Inferior parietal cortex (tissue), 1 donor: ENCODE measurements at regions not wholly inside any gene's neighbourhood (a gene's known extent, or its start where the extent isn't known, plus 50 kb on each side); places are given as distances from the start of the nearest gene placed in this dataset.

ENCODE experiments used
- DNase-seq: peaks from one replicate; pipeline ENCODE4 v3.0.0-alpha.2; 2016; ENCODE audit errors: extremely low spot score

DNA sequence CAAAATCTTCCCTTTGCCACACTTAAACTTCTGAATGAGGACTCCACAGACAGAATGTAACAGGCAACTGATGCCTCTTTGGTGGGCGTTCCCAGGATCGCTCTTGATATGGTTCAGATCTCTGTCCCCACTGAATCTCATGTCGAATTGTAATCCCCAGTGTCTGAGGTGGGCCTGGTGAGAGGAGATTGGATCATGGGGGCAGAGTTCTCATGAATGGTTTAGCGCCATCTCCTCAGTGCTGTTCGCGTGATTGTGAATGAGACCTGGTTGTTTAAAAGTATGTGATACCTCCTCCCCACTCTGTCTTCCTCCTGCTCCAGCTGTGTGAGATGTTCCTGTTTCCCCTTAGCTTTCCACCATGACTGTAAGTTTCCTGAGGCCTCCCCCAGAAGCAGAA is 111.1 kb upstream of the SLC66A3 start:
- no peak for DNase-seq

DNA sequence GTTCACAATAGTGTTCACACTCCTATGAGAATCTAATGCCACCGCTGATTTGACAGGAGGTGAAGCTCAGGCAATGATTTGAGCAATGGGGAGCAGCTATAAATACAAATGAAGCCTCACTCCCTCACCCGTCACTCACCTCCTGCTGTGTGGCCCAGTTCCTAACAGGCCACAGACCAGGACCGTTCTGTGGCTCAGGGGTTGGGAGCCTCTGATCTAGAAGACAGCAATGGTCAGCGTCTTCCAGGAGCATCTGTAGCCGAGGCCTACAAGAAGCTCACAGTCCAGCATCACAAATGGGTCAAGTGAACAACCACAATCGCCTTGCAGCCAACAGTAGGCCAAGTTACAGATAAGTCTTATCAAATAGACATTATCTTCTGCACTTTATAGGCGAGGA is 110.0 kb upstream of the SLC66A3 start:
- DNase-seq: no peak

DNA sequence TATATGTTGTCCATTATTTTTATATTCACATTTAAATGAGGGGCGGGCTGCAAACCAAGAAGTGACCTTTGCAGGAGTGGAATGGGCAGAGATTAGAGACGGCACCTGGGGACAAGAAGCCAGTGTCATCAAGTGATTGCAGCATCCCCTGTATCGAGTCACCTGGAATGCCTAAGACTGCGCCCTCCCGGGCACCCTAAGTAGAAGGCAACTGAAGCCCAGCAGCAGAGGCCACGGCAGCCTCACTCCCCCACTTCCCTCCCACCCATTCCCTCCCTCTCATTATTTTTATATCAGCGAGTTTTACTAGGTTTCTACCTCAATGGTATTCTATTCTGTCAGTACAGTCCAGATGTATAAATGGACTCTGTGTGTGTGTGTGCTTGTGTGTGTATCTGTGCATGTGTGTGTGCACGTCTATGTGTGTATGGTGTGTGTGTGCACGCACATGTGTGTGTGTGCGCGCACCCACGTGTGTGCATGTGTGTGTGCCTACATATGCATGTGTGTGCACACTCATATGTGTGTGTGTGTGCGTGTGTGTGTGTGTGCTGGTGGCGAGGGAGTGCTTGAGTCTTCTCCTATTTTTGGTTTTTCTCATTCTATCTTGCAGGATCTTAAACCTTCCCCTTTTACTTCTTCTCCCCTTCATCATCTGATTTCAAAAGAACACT is 106.8 kb upstream of the SLC66A3 start:
- no peak for DNase-seq

DNA sequence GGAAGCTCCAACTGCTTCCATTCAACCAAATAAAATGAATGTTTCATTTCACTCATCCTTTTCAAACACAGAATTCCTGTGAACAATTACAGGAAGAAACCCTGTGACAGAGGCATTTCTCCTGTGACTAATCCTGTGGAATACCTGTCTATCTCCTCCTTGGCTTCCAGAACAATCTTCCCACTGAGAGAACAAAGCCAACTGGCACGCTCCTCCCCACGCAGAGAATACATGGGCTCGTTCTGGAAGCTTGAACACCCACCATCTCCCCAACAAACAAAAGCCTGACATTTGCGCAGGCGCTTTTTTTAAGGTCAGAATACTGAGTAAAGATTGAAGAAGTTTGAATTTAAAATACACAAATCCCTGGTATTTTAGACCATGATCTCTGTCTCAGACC is 104.7 kb upstream of the SLC66A3 start:
- no peak for DNase-seq

DNA sequence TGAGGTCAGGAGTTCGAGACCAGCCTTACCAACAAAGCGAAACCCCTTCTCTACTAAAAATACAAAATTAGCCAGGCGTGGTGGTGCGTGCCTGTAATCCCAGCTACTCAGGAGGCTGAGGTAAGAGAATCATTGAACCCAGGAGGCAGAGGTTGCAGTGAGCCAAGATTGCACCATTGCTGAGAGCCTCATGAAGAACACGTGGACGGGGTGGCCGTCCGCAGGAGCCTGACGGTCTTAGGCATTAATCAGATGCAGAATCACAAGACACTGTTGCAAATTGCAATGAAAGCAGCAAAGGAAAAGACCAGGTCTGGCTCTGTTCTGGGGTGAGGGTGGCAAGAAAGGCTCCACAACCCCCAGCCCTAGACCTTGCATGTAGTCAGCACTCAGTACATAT is 104.0 kb upstream of the SLC66A3 start:
- no peak for DNase-seq

DNA sequence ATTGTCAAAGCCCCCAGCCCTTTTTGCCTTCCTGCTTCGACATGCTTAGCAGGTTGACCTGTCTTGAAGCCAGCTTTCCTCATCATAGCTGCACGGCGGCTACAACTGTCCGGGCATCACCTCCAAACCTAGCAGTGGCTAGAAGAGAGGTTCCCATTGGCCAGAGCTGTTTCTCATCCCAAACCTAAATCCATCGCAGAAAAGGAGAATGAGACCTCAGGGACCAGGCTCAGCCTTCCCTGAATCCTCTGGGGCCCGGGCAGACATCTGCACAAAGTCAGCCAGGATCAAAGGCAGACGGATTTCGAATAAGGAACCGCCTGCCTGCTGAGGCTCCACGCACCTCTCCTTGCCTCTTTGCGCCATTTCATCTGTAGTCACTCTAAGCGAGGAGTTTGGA is 101.7 kb upstream of the SLC66A3 start:
- DNase-seq: no peak

DNA sequence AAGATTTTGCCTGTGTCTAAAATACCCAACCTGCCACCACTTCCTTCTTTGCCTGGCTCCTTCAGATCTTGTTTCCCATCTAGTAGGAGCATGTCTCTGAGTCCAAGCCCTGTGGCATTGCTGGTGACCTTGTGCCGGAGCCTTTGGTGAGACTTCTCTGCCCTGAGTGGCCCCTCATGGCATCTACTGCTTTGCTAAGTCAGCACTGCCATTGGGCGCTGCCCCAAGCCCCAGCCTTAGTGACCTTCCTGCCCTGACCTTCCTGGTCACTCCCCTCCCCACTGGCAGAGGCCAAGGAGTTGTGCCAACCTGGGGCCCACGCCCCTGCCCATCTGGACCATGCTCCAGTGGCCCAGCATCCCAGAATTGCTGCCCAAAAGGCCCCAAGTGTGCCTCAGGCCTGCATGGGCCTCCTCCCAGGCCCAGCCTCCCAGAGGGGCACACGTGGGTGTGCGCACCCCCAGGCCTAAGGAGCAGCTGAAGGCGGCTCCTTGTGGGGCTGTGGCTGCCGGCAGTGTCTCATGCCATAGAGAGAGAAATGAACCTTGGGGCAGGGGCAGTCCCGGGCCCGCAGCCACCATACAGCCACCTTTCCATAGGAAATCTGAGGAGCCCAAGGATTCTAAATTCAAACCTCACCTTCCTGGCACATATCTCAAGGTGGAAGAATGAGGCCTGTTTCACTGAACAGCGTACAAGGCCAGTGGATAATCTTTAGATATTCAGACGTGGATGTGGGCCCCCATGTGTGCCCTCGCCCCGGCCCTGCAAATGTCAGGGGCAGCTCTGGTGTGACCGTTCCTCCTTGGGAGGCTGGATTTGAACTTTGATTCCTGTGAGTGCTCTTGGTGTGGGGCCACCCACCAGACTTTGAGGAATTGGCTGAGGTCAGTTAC is 100.2 kb upstream of the SLC66A3 start:
- no peak for DNase-seq

DNA sequence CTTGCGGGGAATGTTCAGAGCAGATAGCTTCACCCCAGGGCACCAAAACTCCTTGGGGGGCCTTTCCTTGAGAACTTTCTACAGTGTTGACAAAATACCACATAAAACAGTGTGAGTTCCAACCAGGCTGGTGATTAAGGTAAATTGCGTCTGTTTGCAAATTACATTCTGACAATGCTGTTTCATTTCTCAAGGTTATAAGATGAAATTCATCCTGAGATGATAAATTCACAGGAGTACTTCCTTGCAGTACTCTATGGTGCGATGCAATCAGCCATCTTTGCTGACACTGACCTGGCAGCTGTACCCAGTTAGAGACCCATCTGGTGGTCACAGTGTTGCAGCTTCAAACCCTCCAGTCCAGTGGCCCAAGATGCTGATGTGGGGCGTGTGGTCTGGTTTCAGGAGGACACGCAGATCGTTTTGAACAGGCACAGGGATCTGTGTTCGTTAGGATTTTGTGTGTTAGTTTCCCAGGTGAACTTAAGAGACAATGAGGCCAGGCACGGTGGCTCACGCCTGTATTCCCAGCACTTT is 99.5 kb upstream of the SLC66A3 start:
- no peak for DNase-seq

DNA sequence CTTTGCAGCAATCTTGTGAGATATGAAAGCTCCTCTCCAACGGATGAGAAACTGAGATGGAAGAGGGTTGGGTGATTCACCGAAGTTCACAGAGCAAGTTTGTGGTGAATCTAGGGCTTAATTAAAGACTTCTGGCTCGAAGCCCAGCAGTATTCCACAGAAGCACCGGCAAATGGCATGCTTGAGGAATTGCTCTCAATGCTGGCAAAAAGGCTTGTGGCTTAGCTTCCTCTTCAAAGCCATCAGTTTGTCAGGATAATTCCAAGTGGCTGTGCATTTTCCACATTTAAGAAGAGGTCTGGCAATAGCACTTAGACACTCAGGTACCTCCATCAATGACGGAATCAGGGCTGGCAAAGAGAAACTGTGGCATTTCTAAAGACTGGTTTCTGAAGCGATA is 98.7 kb upstream of the SLC66A3 start:
- DNase-seq: no peak

DNA sequence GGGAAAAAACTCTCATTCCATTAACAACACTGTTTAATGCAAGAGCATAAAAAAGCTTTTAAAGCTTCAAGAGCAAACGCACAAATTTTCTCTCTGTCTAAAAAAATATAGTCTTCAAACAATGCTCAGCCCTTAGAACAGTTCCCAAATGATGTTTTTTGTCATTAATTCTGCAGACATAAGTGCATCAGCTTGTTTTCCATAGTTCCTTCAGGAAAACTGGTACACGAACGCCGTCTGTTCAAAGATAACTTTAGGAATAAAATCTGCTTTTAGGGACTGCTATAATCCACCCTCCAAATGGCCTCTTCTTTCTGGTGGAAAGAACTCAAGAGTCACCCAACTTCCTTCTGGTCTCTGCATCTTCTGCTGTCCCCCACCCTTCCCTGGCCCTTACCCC is 98.2 kb upstream of the SLC66A3 start:
- DNase-seq: no peak

DNA sequence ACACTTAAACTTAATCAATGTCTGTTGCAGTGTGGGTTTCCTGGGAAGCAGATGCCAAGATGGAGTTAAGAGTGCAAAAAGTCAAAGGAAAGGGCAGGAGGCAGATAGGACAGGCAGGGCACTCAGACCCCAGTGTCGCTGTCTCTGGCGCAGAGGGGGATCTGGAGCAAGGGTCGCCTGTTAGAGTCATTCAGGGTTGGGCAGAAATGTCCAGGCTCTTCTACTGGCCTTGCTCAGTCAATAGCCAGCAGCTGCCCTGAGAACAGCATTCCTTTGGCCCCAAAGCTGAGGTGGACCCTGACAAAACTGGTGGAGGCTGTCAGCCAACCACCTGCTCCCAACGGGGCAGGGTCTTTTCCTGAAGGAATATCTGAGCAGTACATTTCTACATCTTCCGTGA is 97.1 kb upstream of the SLC66A3 start:
- no peak for DNase-seq

DNA sequence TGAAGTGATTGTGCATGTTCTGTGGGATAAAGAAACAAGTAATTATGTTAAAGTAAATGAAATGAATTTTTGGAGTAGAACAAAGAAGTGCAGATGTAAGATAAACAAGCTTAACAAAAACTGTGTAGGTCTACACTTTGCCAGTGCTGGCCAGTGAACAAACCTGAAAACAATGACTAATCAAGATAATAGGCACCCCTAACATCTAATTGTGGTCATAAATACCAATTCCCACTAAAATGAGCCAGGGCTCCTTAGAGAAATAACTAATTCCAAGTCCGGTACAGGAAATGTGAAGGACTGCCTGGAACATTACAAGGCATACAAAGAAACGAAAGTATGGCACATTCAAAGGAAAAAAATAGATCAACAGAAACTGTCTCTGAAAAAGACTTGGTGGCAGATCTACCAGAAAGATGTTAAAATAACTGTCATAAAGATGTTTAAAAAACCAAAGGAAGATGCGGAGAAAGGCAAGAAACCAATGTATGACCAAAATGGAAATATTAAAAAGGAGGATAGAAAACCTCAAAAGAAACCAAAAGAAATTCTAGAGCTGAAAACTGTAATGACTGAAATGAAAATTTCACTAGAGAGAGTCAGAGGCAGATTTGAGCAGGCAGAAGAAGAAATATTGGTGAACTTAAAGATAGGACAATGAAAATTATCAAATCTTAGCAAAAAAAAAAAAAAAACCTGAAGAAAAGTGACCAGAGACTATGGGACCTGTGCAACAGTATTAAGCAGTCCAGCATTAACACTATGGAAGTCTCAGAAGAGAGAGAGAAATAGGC is 94.7 kb upstream of the SLC66A3 start:
- DNase-seq: no peak

DNA sequence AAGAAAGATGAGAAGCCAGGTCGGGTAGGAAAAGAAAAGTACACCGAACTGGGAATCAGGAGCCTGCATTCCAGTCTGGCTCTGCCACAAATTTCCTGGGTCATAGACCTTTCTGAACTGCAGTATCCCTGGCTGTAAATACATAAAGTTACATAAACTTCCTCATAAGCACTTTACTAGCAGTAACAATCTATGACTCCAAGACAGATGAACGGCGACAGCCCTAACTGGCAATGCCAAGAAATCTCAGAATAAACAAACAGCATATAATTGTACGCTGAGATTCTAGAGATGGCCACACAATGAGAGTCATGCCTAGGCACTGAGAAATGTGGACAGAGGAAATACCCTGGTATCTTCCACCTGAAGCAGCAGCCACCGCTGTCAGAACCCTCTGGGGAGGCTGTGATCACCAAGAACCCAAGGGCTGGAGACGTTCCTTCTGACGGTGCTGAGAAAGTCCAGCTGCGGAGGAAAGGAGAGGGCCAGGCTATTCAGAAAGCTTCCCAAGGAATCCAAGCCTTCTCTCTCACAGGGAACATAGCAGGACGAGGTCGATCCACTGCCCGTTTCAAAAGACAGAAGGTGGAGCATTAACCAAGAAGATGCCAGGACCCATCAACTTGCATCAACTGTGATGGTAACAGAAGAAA is 89.3 kb upstream of the SLC66A3 start:
- DNase-seq: no peak

DNA sequence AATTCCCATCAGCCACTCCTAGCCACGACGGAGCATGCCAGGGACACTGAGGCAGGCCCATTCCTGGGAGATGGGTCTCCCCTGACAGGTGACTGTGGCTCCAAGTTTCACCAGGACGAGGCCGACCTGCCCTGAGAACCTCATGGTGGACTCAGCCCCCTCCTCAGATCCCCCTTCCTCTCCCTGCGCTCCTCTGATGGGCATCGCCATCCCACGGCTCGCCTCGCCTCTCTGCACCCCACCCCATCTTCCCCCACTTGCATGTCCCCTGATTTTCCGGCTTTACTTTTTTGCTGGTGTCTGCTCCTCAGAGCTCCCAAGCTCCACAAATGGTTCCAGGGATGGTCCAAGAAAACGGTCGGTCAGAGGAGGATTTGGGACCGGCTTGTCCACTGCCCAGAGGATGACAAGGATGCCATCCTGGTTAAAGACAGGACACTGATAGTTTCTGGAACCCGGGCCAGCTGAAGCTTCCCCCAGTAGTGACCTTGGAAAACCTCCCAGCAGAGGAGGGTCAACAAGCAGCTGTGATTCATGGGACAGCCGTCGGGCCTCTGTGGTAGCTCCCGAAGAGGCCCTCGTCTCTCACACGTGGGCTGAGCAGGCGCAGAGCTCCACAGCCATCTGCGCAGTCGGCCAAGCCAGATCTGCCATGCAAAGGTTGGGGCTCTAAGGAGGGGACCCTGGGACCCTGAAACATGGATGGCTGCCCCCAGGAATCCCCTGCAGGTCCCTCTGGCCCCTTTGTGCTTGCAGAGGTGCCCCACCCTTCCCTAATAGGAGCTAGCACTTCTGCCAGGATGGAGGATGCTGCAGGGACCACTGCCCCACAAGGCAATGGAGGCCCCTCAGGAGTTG is 87.8 kb upstream of the SLC66A3 start:
- no peak for DNase-seq

DNA sequence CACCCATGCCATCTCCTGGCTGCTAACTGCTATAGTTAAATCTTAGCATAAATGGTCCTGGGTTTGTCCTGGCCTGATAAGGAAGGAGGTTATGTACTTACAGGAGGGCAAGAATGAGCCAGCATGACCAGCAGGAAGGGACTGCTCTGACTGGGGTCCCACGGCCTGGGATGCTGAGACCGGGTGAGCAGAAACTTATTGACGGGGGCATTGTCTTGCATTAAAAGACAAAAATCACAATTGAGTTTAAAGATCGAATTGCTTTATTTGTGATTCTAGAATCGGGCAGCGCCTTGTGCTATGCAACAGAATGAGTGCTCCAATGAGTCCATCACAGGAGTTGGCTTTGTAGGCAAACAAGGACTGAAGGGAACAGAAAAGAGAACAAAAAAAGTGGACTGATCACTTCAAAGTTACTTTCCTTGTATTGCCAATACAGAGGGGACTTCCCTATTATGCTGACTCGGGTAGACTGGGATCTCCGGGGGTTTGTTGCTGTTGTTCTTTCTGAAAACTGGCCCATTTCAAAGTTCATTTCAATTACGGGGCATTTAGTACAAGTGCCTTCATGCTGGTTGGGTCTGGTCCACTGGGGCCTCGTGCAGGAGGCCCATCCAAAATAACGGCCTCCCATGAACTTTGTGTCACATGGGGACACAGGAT is 87.1 kb upstream of the SLC66A3 start:
- no peak for DNase-seq

DNA sequence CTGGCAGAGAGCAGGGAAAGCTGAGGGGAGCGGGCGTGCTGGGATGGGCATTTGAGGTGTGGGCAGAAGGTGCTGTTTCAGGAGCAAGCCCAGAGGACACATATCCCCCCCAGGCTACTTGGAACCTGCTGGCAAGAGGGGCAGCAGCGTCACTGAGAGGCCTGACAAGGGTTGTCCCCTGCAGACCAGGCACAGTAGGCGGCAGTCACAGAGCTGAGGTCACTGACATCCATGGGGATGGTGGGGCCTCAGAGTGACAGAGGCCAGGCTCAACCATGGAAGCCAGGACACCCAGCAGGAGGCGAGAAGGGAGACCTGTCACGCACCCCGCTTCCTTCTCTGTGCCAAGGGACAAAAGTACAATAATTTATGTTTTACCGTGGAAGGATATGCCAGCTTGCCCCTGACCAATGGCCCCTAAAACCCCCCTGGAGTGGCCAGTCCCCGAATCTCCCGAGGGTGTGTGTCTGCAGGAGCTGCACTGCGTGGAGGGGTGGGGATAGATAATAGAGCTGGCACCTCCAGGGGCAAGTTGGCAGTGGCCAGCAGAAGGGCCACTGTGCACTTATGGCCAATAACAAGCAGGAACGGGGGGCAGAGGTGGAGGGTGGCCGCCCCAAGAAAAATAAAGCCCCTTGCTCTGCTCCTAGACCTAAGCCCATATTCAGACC is 86.3 kb upstream of the SLC66A3 start:
- DNase-seq: no peak

DNA sequence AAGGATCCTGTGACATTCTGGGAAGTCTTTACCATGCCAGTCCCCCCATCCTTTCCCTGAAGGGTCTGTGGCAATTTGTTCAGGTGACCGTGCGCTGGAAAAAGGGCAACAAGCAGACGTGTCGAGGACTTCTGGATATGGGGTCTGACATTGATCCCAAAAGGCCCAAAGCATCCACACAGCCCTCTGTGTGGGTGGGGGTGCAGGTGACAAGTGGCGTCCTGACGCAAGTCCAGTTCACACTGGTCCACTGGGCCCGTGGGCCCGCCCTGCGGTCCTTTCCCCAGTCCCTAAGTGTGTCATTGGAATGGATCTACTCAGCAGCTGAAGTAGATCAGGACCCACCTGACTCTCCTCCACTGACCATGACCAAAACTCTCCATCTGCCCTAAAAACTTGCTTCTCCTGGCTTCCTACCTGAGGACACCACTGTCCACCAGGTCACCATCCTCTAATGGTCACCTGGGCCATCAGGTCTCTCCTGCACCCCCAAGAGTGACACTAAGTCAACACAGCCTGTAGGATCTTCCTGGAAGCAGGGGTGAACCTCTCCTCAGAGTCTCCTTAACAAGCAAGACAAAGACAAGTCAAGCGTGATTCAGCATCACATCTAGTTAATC is 85.6 kb upstream of the SLC66A3 start:
- no peak for DNase-seq

DNA sequence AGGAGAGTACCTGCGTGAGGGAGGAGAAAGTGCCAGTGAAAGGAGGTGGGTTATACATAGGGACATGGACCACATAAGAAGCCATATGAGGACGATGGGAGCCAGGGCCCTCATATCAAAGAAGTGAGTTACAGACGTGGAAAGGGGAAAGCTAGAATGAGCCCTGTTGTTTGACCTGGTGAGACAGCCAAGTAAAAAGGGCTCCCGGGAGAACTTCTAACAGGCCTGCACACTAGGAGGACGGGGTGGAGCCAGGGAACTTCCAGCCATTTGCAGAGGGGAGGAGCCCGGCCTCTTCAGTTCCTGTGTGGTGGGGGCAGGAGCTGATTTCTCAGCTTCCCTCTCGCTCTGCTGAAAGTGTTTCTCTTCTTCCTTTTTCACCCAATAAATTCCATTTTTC is 84.1 kb upstream of the SLC66A3 start:
- no peak for DNase-seq

DNA sequence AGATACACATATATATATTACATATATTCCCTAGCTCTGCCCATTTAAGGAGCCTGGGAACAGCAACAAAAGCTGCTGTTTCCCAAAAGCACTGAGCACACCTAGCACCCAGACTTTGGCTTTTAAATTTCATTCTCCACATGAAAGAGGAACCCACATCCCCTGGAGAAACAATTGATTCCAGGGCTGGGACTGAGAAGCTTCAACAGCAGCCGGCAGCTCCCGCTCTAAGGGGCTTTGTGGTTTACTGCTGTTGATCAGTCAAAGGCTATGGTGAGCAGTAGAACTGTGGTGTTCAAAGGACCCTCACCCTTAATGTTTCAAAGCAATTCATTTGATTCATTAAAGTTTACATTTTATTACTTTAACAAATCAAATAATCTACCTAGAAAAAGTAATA is 83.3 kb upstream of the SLC66A3 start:
- no peak for DNase-seq
